GM20000 (cell line): ENCODE measurements at regions not wholly inside any gene's neighbourhood (a gene's known extent, or its start where the extent isn't known, plus 50 kb on each side); places are given as distances from the start of the nearest gene placed in this dataset.

Experiments
- DNase-seq: peaks from one replicate; pipeline ENCODE4 v3.0.0; 2012; ENCODE audit warnings: low spot score
- CTCF ChIP-seq: IDR thresholded peaks from 2 replicates; pipeline ENCODE4 v1.5.1; 2012; ENCODE audit warnings: mild to moderate bottlenecking, control low read depth; ENCODE audit errors: extremely low read depth, missing control alignments

- no peak for TF ChIP-seq CTCF
- no peak for DNase-seq
Observed at GRCh38 chr5:18068826-18069225, 434.6 kb downstream of the TAF11L14 start.

- DNase-seq = no peak
- TF ChIP-seq CTCF = no peak
Observed at GRCh38 chr5:18069790-18070189, 435.5 kb downstream of the TAF11L14 start.

- DNase-seq = no peak
- no peak for TF ChIP-seq CTCF
Observed at GRCh38 chr5:18072600-18072999, 438.3 kb downstream of the TAF11L14 start.

GRCh38 chr5:18074961-18075360 lies 440.7 kb downstream of the TAF11L14 start:
- no peak for TF ChIP-seq CTCF
- no peak for DNase-seq

- no peak for DNase-seq
- no peak for TF ChIP-seq CTCF
Observed at GRCh38 chr5:18078157-18078556, 443.9 kb downstream of the TAF11L14 start.

- no peak for TF ChIP-seq CTCF
- DNase-seq = no peak
Observed at GRCh38 chr5:18079831-18080230, 445.6 kb downstream of the TAF11L14 start.

GRCh38 chr5:18088020-18088579 lies 453.8 kb downstream of the TAF11L14 start:
- TF ChIP-seq CTCF = no peak
- DNase-seq = no peak
